MM.1S (cell line): ENCODE measurements at regions not wholly inside any gene's neighbourhood (a gene's known extent, or its start where the extent isn't known, plus 50 kb on each side); places are given as distances from the start of the nearest gene placed in this dataset.
"Not testable (repeated sequence)": the region's sequence is repeated elsewhere in the genome, so short reads cannot be mapped to it uniquely, and the experiment has no call there.

Experiments used
- EZH2 ChIP-seq: fragments of 300-600 bp; sonication (generic); optimal IDR thresholded peaks from 2 replicates; pipeline ENCODE3; 2017; ENCODE audit warnings: low read depth, mild to moderate bottlenecking, antibody characterized with exemption, low read length, mixed read lengths
- TF ChIP-seq, protein P1 (sequence below): fragments of 300-600 bp; sonication (generic); IDR thresholded peaks from 2 replicates; pipeline ENCODE4 v1.5.1; 2016; ENCODE audit warnings: antibody characterized with exemption, low read length, mixed read lengths

DNA sequence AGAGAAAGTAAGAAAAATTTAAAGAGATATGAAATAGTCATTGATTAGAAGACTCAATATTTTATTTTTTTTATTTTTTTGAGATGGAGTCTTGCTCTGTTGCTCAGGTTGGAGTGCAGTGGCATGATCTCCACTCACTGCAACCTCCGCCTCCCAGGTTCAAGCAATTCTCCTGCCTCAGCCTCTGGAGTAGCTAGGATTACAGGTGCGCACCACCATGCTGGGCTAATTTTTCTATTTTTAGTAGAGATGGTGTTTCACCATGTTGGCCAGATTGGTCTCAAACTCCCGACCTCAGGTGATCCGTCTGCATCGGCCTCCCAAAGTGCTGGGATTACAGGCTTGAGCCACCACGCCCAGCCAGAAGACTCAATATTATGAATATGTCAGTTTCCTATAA lies 672.6 kb downstream of the UQCRFS1 start:
- TF ChIP-seq, protein P1, sequence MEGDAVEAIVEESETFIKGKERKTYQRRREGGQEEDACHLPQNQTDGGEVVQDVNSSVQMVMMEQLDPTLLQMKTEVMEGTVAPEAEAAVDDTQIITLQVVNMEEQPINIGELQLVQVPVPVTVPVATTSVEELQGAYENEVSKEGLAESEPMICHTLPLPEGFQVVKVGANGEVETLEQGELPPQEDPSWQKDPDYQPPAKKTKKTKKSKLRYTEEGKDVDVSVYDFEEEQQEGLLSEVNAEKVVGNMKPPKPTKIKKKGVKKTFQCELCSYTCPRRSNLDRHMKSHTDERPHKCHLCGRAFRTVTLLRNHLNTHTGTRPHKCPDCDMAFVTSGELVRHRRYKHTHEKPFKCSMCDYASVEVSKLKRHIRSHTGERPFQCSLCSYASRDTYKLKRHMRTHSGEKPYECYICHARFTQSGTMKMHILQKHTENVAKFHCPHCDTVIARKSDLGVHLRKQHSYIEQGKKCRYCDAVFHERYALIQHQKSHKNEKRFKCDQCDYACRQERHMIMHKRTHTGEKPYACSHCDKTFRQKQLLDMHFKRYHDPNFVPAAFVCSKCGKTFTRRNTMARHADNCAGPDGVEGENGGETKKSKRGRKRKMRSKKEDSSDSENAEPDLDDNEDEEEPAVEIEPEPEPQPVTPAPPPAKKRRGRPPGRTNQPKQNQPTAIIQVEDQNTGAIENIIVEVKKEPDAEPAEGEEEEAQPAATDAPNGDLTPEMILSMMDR, result not testable (repeated sequence)
- not testable (repeated sequence) for TF ChIP-seq EZH2
